Heart left ventricle (tissue), 13 donors: ENCODE measurements at regions not wholly inside any gene's neighbourhood (a gene's known extent, or its start where the extent isn't known, plus 50 kb on each side); places are given as distances from the start of the nearest gene placed in this dataset.

ENCODE experiments used
- CTCF ChIP-seq, 12 donors: fragments of 200-600 bp; sonication (generic) in 4 of 12; IDR thresholded peaks; one replicate each; pipeline versions ENCODE4 v1.5.0 to v1.8.0; 2018 to 2022; ENCODE audit warnings: antibody characterized with exemption in 12 of 12, mild to moderate bottlenecking in 5 of 12
- POLR2A ChIP-seq, 2 donors: fragments of 450-650 bp; IDR thresholded peaks; one replicate each; pipeline ENCODE4 v1.6.1; 2017; ENCODE audit warnings: antibody characterized with exemption in 2 of 2, mild to moderate bottlenecking in 2 of 2, moderate library complexity in 2 of 2
- donor health status: ischemic (EF 13 %, LVEDD 7.1; RV severe dilation, severe dysfunction).
- donor health status: DM: no; HTN: yes; CAD: no.
- donor health status: DM: no; HTN: no; CAD: no.
- donor health status: ischemic (EF 25% LVEDD 6.9; RV normal size, moderate dysfunction).
- donor health status: ischemic (EF 25% LVEDD 5.7; RV mildly dilated, moderate dysfunction).
- donor health status: ischemic (EF 35%, LVEDD 5.7; RV mildly dilated, moderate dysfunction).
- donor health status: nonischemic (EF 11% LVEDD 7.7; RV severe dilation, severe dysfunction).
- donor health status: DM: yes; HTN: yes; CAD: no.
- donor health status: PGD.
- donor health status: ischemic (EF 29% LVEDD 5.4; RV normal size, mild dysfunction).
- donor health status: nonischemic (EF 23%, LVEDD 6.1; RV moderate dilation, normal function).

- TF ChIP-seq POLR2A (IDR thresholded peaks at IDR 0.05) = no peak
- no peak for TF ChIP-seq CTCF (IDR thresholded peaks at IDR 0.05)
Measured at GRCh38 chr17:62868008-62868407, 59.9 kb upstream of the MARCHF10 start.
